ENCODE measurements at regions not wholly inside any gene's neighbourhood (a gene's known extent, or its start where the extent isn't known, plus 50 kb on each side); places are given as distances from the start of the nearest gene placed in this dataset.
"Not testable (repeated sequence)": the region's sequence is repeated elsewhere in the genome, so short reads cannot be mapped to it uniquely, and the experiment has no call there.

DNA sequence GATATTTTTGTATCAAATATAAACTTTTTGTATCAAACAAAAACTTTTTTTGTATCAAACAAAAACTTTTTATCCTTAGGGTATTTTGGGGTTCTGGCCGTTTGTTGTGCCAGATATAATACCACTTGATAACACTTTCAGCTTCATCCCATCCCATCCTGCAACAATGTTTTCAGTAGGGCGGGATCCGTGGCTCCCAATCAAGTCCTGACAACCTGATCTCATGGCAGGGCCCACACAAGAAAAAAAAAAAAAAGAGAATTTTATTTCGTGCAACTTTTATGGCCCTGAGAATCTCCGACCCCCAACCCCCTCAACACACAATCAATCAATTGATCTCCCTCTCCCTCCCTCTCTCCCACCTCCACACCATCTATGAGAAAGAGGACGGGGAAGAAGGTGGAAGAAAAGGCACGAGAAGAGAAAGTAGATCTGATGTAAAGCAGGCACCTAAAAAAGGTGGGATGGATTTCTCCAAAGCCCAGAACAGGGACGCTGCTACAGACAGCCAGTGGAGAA is 4749.6 kb upstream of the OR11H1 start:
- TF ChIP-seq EP300 (IDR thresholded peaks at IDR 0.05; ENCODE audit: low read depth) (no peak), POLR2AphosphoS5 (IDR thresholded peaks at IDR 0.05) (no peak), CTCF (IDR thresholded peaks at IDR 0.05) (no peak), POLR2A (IDR thresholded peaks at IDR 0.05) (no peak)
- 50 to 52% methylated on average over 7 to 8 of the region's 8 CpGs for WGBS, 2 donors (ENCODE audit: low coverage in 1 of 2)
- Histone ChIP-seq H3K9me3 (peaks cover 25 to 57% of the 10 kb centered on the region in 2 donors), H3K27ac (no peak overlapping the region), H3K27me3 (no peaks in the 10 kb centered on the region), H3K4me3 (no peak overlapping the region), H3K36me3 (no peaks in the 10 kb centered on the region), H3K4me1 (no peaks in the 10 kb centered on the region)
- in situ Hi-C loops (cut with MboI; ENCODE audit: low pct_ligation_motif_present in 1 of 4, low pct_unique_long_range_greater_than_20kb in 1 of 4, low sequenced_read_pairs in 3 of 4) (no loop called here), intact Hi-C loops (cut with DNase I; ENCODE audit: low total_unique reads) (no loop called here)
- no peak for DNase-seq

DNA sequence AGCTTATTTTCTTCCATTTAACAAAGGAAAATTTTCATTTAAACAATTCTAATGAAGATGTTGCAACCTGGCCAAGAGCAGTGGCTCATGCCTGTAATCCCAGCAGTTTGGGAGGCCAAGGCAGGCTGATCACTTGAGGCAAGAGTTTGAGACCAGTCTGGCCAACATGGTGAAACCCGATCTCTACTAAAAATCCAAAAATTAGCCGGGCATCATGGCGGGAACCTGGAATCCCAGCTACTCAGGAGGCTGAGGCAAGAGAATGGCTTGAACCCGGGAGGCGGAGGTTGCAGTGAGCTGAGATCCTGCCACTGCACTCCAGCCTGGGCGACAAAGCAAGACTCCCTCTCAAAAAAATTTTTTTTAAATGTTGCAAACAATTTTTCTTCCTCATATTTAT is 4748.8 kb upstream of the OR11H1 start:
- H3K4me1 ChIP-seq; intact Hi-C loops (cut with DNase I; ENCODE audit: low total_unique reads); H3K27ac ChIP-seq; DNase-seq; H3K4me3 ChIP-seq; H3K27me3 ChIP-seq; in situ Hi-C loops (cut with MboI; ENCODE audit: low pct_ligation_motif_present in 1 of 4, low pct_unique_long_range_greater_than_20kb in 1 of 4, low sequenced_read_pairs in 3 of 4); H3K36me3 ChIP-seq: not testable (repeated sequence)
- WGBS, 2 donors (ENCODE audit: low coverage in 1 of 2) = 69 to 71% methylated on average over 6 of the region's 6 CpGs
- H3K9me3 ChIP-seq = peaks cover 24 to 56% of the 10 kb centered on the region in 2 donors

- Histone ChIP-seq H3K4me1 (no peaks in the 10 kb centered on the region), H3K27ac (no peak overlapping the region), H3K36me3 (no peaks in the 10 kb centered on the region), H3K9me3 (peaks cover 24 to 54% of the 10 kb centered on the region in 2 donors), H3K4me3 (no peak overlapping the region), H3K27me3 (no peaks in the 10 kb centered on the region)
- DNase-seq = no peak
- TF ChIP-seq POLR2AphosphoS5 (IDR thresholded peaks at IDR 0.05) (no peak), EP300 (IDR thresholded peaks at IDR 0.05; ENCODE audit: low read depth) (no peak), CTCF (IDR thresholded peaks at IDR 0.05) (no peak), POLR2A (IDR thresholded peaks at IDR 0.05) (no peak)
- WGBS, 2 donors (ENCODE audit: low coverage in 1 of 2) = 61 to 65% methylated on average over 8 of the region's 8 CpGs
- intact Hi-C loops (cut with DNase I; ENCODE audit: low total_unique reads) = no loop called here
- in situ Hi-C loops (cut with MboI; ENCODE audit: low pct_ligation_motif_present in 1 of 4, low pct_unique_long_range_greater_than_20kb in 1 of 4, low sequenced_read_pairs in 3 of 4) = no loop called here
Observed at GRCh38 chr22:10780281-10780680, 4747.7 kb upstream of the OR11H1 start.

GRCh38 chr22:10781571-10782403 is 4746.2 kb upstream of the OR11H1 start:
- Histone ChIP-seq H3K27ac (no peak overlapping the region), H3K27me3 (no peaks in the 10 kb centered on the region), H3K4me1 (no peaks in the 10 kb centered on the region), H3K4me3 (no peak overlapping the region), H3K9me3 (peaks cover 23 to 45% of the 10 kb centered on the region in 2 donors), H3K36me3 (no peaks in the 10 kb centered on the region)
- intact Hi-C loops (cut with DNase I; ENCODE audit: low total_unique reads) = no loop called here
- WGBS, 2 donors (ENCODE audit: low coverage in 1 of 2) = 72 to 74% methylated on average over 10 of the region's 10 CpGs
- TF ChIP-seq EP300 (IDR thresholded peaks at IDR 0.05; ENCODE audit: low read depth) = no peak
- TF ChIP-seq POLR2A (IDR thresholded peaks at IDR 0.05) = no peak
- no peak for TF ChIP-seq CTCF (IDR thresholded peaks at IDR 0.05)
- no peak for TF ChIP-seq POLR2AphosphoS5 (IDR thresholded peaks at IDR 0.05)
- in situ Hi-C loops (cut with MboI; ENCODE audit: low pct_ligation_motif_present in 1 of 4, low pct_unique_long_range_greater_than_20kb in 1 of 4, low sequenced_read_pairs in 3 of 4) = no loop called here
- DNase-seq = no peak

Small RNA genes lying in the stretch of these regions (small RNA-seq; reads per million reads assigned to genes)
- gene RF00004 = 0 reads per million in 4 donors
